ENCODE measurements at regions not wholly inside any gene's neighbourhood (a gene's known extent, or its start where the extent isn't known, plus 50 kb on each side); places are given as distances from the start of the nearest gene placed in this dataset.

GRCh38 chr1:239016337-239016736 is 370.0 kb upstream of the CHRM3 start:
- intact Hi-C loops (cut with micrococcal nuclease) = no loop called here

- intact Hi-C loops (cut with micrococcal nuclease) = no loop called here
These were observed 375.0 kb upstream of the CHRM3 start for GRCh38 chr1:239011382-239011781.

GRCh38 chr1:239008568-239008967 is 377.8 kb upstream of the CHRM3 start:
- intact Hi-C loops (cut with micrococcal nuclease) = no loop called here

- intact Hi-C loops (cut with micrococcal nuclease) = no loop called here
These were observed 380.1 kb upstream of the CHRM3 start for GRCh38 chr1:239006276-239006675.

- intact Hi-C loops (cut with micrococcal nuclease) = no loop called here
These were observed 386.4 kb upstream of the CHRM3 start for GRCh38 chr1:238999944-239000343.

- intact Hi-C loops (cut with micrococcal nuclease) = no loop called here
These were observed 387.8 kb upstream of the CHRM3 start for GRCh38 chr1:238998577-238998976.

- intact Hi-C loops (cut with micrococcal nuclease) = no loop called here
These were observed 394.4 kb upstream of the CHRM3 start for GRCh38 chr1:238991765-238992495.

- intact Hi-C loops (cut with micrococcal nuclease) = no loop called here
These were observed 401.1 kb upstream of the CHRM3 start for GRCh38 chr1:238985312-238985711.

- intact Hi-C loops (cut with micrococcal nuclease) = no loop called here
These were observed 403.6 kb upstream of the CHRM3 start for GRCh38 chr1:238982736-238983135.

- intact Hi-C loops (cut with micrococcal nuclease) = no loop called here
These were observed 404.9 kb upstream of the CHRM3 start for GRCh38 chr1:238981317-238981933.

GRCh38 chr1:238980053-238980452 is 406.3 kb upstream of the CHRM3 start:
- intact Hi-C loops (cut with micrococcal nuclease) = no loop called here

GRCh38 chr1:238964631-238965030 is 421.7 kb upstream of the CHRM3 start:
- intact Hi-C loops (cut with micrococcal nuclease) = no loop called here

- intact Hi-C loops (cut with micrococcal nuclease) = no loop called here
These were observed 423.4 kb upstream of the CHRM3 start for GRCh38 chr1:238962941-238963340.

- intact Hi-C loops (cut with micrococcal nuclease) = no loop called here
These were observed 424.6 kb upstream of the CHRM3 start for GRCh38 chr1:238961790-238962189.

- intact Hi-C loops (cut with micrococcal nuclease) = no loop called here
These were observed 426.3 kb upstream of the CHRM3 start for GRCh38 chr1:238960071-238960470.

- intact Hi-C loops (cut with micrococcal nuclease) = no loop called here
These were observed 430.4 kb upstream of the CHRM3 start for GRCh38 chr1:238955934-238956333.

GRCh38 chr1:238954865-238955264 is 431.5 kb upstream of the CHRM3 start:
- intact Hi-C loops (cut with micrococcal nuclease) = no loop called here

GRCh38 chr1:238953448-238954010 is 432.8 kb upstream of the CHRM3 start:
- intact Hi-C loops (cut with micrococcal nuclease) = no loop called here

GRCh38 chr1:238951809-238952208 is 434.6 kb upstream of the CHRM3 start:
- intact Hi-C loops (cut with micrococcal nuclease) = no loop called here

GRCh38 chr1:238950784-238951183 is 435.6 kb upstream of the CHRM3 start:
- intact Hi-C loops (cut with micrococcal nuclease) = no loop called here

GRCh38 chr1:238950017-238950416 is 436.4 kb upstream of the CHRM3 start:
- intact Hi-C loops (cut with micrococcal nuclease) = no loop called here

GRCh38 chr1:238944028-238944427 is 442.3 kb upstream of the CHRM3 start:
- intact Hi-C loops (cut with micrococcal nuclease) = no loop called here

- intact Hi-C loops (cut with micrococcal nuclease) = no loop called here
These were observed 458.5 kb upstream of the CHRM3 start for GRCh38 chr1:238927899-238928298.
